Stimulated activated naive B cell treated with anti-CD40 and anti-IgM and Interleukin-4, amounts not matched to agents 10 μg/mL and 1 μg/mL and 100 μg/mL, for 72 hours (primary cell): ENCODE measurements at regions not wholly inside any gene's neighbourhood (a gene's known extent, or its start where the extent isn't known, plus 50 kb on each side); places are given as distances from the start of the nearest gene placed in this dataset.

Source experiments
- ATAC-seq, 2 donors: fragments of 150-1000 bp; cut with Tn5 transposase; replicated peaks; 2 replicates each; pipeline ENCODE4 v1.10.0; 2021; ENCODE audit warnings: moderate library complexity in 1 of 2
- DNase-seq: peaks from one replicate; pipeline ENCODE4 v3.0.0; 2021
- H3K27ac Mint-ChIP-seq: one replicate; pipeline ENCODE4 v1.8.0; 2022; ENCODE audit warnings: mild to moderate bottlenecking, mixed read lengths
- H3K27me3 Mint-ChIP-seq, 2 donors: one replicate each; pipeline ENCODE4 v1.8.0; 2022; ENCODE audit warnings: mixed read lengths in 2 of 2
- H3K36me3 Mint-ChIP-seq, 2 donors: one replicate each; pipeline ENCODE4 v1.8.0; 2022; ENCODE audit warnings: mixed read lengths in 2 of 2, mild to moderate bottlenecking in 1 of 2
- H3K4me1 Mint-ChIP-seq, 2 donors: one replicate each; pipeline ENCODE4 v1.8.0; 2022; ENCODE audit warnings: mixed read lengths in 2 of 2, mild to moderate bottlenecking in 1 of 2
- H3K4me3 Mint-ChIP-seq, 2 donors: one replicate each; pipeline ENCODE4 v1.8.0; 2022; ENCODE audit warnings: mild to moderate bottlenecking in 2 of 2, mixed read lengths in 2 of 2, moderate library complexity in 1 of 2
- H3K9me3 Mint-ChIP-seq, 2 donors: one replicate each; pipeline ENCODE4 v1.8.0; 2022; ENCODE audit warnings: mixed read lengths in 2 of 2, mild to moderate bottlenecking in 1 of 2

DNA sequence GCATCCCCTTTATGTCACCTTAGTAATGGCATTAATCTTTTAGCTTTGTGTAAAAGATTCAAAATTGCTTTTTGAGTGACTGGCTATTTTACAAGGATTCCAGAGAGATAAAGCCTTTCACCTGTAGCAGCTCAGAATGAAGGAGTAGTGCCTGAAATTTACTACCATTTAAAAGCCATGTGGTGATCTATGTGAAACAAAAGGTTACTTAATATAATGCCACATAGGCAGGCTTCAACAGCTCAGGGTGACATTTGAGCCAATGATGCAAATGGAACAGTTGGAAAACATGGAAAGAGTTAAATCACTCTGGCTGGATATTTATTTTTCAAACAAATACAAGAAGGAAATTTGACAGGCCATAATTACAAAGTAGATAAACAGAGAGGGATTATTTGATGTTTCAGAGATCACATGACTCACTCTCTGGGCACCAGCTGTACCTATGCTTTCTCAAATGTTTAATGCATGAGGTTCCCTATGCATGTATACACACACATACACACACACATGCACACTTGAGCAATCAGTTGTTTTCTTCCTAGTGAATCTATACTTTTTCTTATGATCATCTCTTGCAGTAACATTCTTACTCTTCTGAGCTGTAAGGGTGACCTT is 171.5 kb downstream of the ZMAT3 start:
- Mint-ChIP-seq H3K36me3 (no peaks in the 10 kb centered on the region), H3K4me1 (no peaks in the 10 kb centered on the region)

DNA sequence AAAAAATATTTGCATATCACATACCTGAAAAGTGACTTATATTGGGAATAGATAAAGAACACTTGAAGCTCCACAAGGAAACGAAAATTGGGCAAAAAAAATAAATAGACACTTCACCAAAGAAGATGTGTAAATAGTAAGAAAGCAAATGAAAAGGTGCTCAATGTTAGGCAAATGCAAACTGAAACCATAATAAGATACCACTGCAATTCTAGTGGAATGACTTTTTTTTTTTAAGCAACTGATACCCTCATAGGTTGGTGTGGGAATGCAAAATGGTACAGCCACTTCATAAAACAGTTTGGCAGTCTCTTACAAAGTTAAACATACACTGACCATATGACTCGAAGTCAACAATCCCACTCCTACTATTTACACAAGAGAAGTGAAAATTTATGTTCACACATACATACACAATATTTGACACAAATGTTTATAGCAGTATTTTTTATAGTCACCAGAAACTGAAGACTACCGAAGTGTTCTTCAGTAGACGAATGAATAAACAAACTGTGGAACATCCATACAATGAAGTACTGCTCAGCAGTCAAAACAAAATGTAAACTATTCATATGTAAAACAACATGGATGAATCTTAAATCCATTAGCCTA is 176.3 kb downstream of the ZMAT3 start:
- Mint-ChIP-seq H3K27me3 (no peaks in the 10 kb centered on the region), H3K27ac (no peak overlapping the region), H3K36me3 (peaks cover 0 to under 1% of the 10 kb centered on the region in 2 donors), H3K9me3 (peaks cover 4% of the 10 kb centered on the region in 2 donors), H3K4me3 (no peak overlapping the region), H3K4me1 (no peaks in the 10 kb centered on the region)
- DNase-seq (no peak), ATAC-seq (no peak)

More for the DNA sequence above, 171.5 kb downstream of the ZMAT3 start:
- no peaks in the 10 kb centered on the region for H3K27me3 Mint-ChIP-seq
- ATAC-seq (no peak), DNase-seq (no peak)
- H3K4me3 Mint-ChIP-seq = no peak overlapping the region
- H3K9me3 Mint-ChIP-seq = no peaks in the 10 kb centered on the region
- H3K27ac Mint-ChIP-seq = no peak overlapping the region
